OCI-LY1 (cell line): ENCODE measurements at regions not wholly inside any gene's neighbourhood (a gene's known extent, or its start where the extent isn't known, plus 50 kb on each side); places are given as distances from the start of the nearest gene placed in this dataset.

Experiments
- H2AFZ ChIP-seq: fragments of 200-600 bp; sonication (generic), shearing (Covaris generic); 2 replicates; pipeline ENCODE4 v1.6.0; 2014; ENCODE audit warnings: antibody characterized with exemption, mild to moderate bottlenecking, low read length
- H3F3A ChIP-seq: fragments of 200-600 bp; sonication (generic), shearing (Covaris generic); 2 replicates; pipeline ENCODE4 v1.6.0; 2014; ENCODE audit warnings: mild to moderate bottlenecking, antibody characterized with exemption, low read length, moderate library complexity; ENCODE audit not compliant: insufficient read depth
- H3K27ac ChIP-seq: fragments of 200-600 bp; sonication (generic); 2 replicates; pipeline ENCODE4 v1.5.1; 2014; ENCODE audit warnings: low read length, mixed run types, mild to moderate bottlenecking, low read depth; ENCODE audit not compliant: poor library complexity, severe bottlenecking
- H3K27me3 ChIP-seq: fragments of 200-600 bp; sonication (generic); 2 replicates; pipeline ENCODE4 v1.6.0; 2014; ENCODE audit warnings: antibody characterized with exemption, mild to moderate bottlenecking, low read length, moderate library complexity; ENCODE audit not compliant: insufficient read depth
- H3K36me3 ChIP-seq: fragments of 200-600 bp; sonication (generic); 2 replicates; pipeline ENCODE4 v1.6.1; 2014; ENCODE audit warnings: mild to moderate bottlenecking, antibody characterized with exemption, low read length, moderate library complexity, mixed read lengths; ENCODE audit not compliant: insufficient read depth
- H3K4me1 ChIP-seq: fragments of 200-600 bp; sonication (generic); 2 replicates; pipeline ENCODE4 v1.5.1; 2014; ENCODE audit warnings: mild to moderate bottlenecking, low read length, moderate library complexity; ENCODE audit not compliant: insufficient read depth, severe bottlenecking
- H3K4me2 ChIP-seq: fragments of 200-600 bp; sonication (generic), shearing (Covaris generic); 2 replicates; pipeline ENCODE4 v1.6.1; 2014; ENCODE audit warnings: low read length
- H3K4me3 ChIP-seq: fragments of 200-600 bp; sonication (generic); 2 replicates; pipeline ENCODE4 v1.5.1; 2014; ENCODE audit warnings: low read length, low read depth, mild to moderate bottlenecking, mixed read lengths; ENCODE audit not compliant: poor library complexity, severe bottlenecking
- H3K79me2 ChIP-seq: fragments of 200-600 bp; shearing (Covaris generic); 2 replicates; pipeline ENCODE4 v1.6.1; 2016; ENCODE audit warnings: mixed run types, low read length, mixed read lengths; ENCODE audit not compliant: insufficient read depth
- H3K9ac ChIP-seq: fragments of 200-600 bp; sonication (generic), shearing (Covaris generic); 2 replicates; pipeline ENCODE4 v1.6.1; 2014; ENCODE audit warnings: mild to moderate bottlenecking, low read length, mixed read lengths
- H3K9me2 ChIP-seq: fragments of 200-600 bp; sonication (generic), shearing (Covaris generic); 2 replicates; pipeline ENCODE4 v1.6.1; 2014; ENCODE audit warnings: low read depth, mild to moderate bottlenecking, low read length, mixed read lengths
- H3K9me3 ChIP-seq: fragments of 200-600 bp; shearing (Covaris generic); 2 replicates; pipeline ENCODE4 v1.6.1; 2014; ENCODE audit warnings: low read length, mixed read lengths
- H4K20me1 ChIP-seq: fragments of 200-600 bp; sonication (generic), shearing (Covaris generic); 2 replicates; pipeline ENCODE4 v1.6.0; 2016; ENCODE audit warnings: mild to moderate bottlenecking, low read length; ENCODE audit not compliant: insufficient read depth
- CTCF ChIP-seq: fragments of 200-600 bp; sonication (generic), shearing (Covaris generic); IDR thresholded peaks from 2 replicates; pipeline ENCODE4 v1.5.1; 2017; ENCODE audit warnings: mild to moderate bottlenecking, antibody characterized with exemption, low read length, moderate library complexity, mixed read lengths
- EZH2 ChIP-seq: fragments of 200-600 bp; sonication (generic), shearing (Covaris generic); IDR thresholded peaks from 2 replicates; pipeline ENCODE4 v1.8.0; 2017; ENCODE audit warnings: borderline replicate concordance, mixed run types, mild to moderate bottlenecking, antibody characterized with exemption, low read length, moderate library complexity, mixed read lengths

DNA sequence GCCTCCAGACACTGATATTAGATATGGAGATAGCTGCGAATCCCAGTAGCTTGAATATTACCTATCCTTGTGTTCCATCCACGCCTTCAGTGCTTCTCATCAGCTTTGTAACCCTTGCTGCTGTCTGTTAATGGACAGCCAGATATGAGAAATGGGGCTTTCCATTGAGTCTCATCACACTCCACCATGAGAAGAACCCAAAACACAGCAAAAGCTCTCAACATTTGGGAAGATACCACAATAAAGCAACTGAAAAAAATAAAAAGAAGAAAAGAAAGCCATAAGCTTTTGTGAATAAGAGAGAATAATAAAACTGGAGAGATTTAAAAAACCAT lies 225.4 kb downstream of the GALC start:
- no peaks in the 10 kb centered on the region for H3F3A ChIP-seq
- H3K79me2 ChIP-seq = no peaks in the 10 kb centered on the region
- no peak overlapping the region for H3K27ac ChIP-seq
- no peaks in the 10 kb centered on the region for H4K20me1 ChIP-seq
- H3K4me2 ChIP-seq = no peak overlapping the region
- TF ChIP-seq EZH2 (no peak), CTCF (no peak)
- H3K27me3 ChIP-seq = no peaks in the 10 kb centered on the region
- no peaks in the 10 kb centered on the region for H3K4me1 ChIP-seq
- no peak overlapping the region for H2AFZ ChIP-seq
- H3K9me2 ChIP-seq = no peaks in the 10 kb centered on the region
- no peaks in the 10 kb centered on the region for H3K36me3 ChIP-seq
- no peak overlapping the region for H3K9ac ChIP-seq
- no peaks in the 10 kb centered on the region for H3K9me3 ChIP-seq
- H3K4me3 ChIP-seq = no peak overlapping the region

- Histone ChIP-seq H3K4me3 (no peak overlapping the region), H3K27ac (no peak overlapping the region), H3K27me3 (no peaks in the 10 kb centered on the region), H3K9me3 (no peaks in the 10 kb centered on the region), H3F3A (no peaks in the 10 kb centered on the region), H3K36me3 (no peaks in the 10 kb centered on the region), H3K79me2 (no peaks in the 10 kb centered on the region), H3K4me1 (no peaks in the 10 kb centered on the region), H4K20me1 (no peaks in the 10 kb centered on the region), H3K4me2 (no peak overlapping the region), H2AFZ (no peak overlapping the region), H3K9ac (no peak overlapping the region), H3K9me2 (no peaks in the 10 kb centered on the region)
- TF ChIP-seq EZH2 (no peak), CTCF (no peak)
Observed at GRCh38 chr14:87758876-87759275, 234.1 kb downstream of the GALC start.

GRCh38 chr14:87756661-87757060 lies 236.3 kb downstream of the GALC start:
- no peaks in the 10 kb centered on the region for H3K9me2 ChIP-seq
- H3K9me3 ChIP-seq = no peaks in the 10 kb centered on the region
- H3K79me2 ChIP-seq = no peaks in the 10 kb centered on the region
- TF ChIP-seq EZH2 = no peak
- no peak for TF ChIP-seq CTCF
- no peaks in the 10 kb centered on the region for H4K20me1 ChIP-seq
- no peak overlapping the region for H3K4me2 ChIP-seq
- H3F3A ChIP-seq = no peaks in the 10 kb centered on the region
- no peaks in the 10 kb centered on the region for H3K36me3 ChIP-seq
- no peak overlapping the region for H3K9ac ChIP-seq
- H3K4me3 ChIP-seq = no peak overlapping the region
- H2AFZ ChIP-seq = no peak overlapping the region
- H3K27me3 ChIP-seq = no peaks in the 10 kb centered on the region
- no peak overlapping the region for H3K27ac ChIP-seq
- no peaks in the 10 kb centered on the region for H3K4me1 ChIP-seq
